ENCODE measurements at regions not wholly inside any gene's neighbourhood (a gene's known extent, or its start where the extent isn't known, plus 50 kb on each side); places are given as distances from the start of the nearest gene placed in this dataset.

- Histone ChIP-seq H3K4me3 (no peak overlapping the region), H3K4me1 (peaks cover 0 to 14% (median 5%) of the 10 kb centered on the region in 4 donors), H3K9me3 (no peaks in the 10 kb centered on the region), H3K36me3 (no peaks in the 10 kb centered on the region), H3K27ac (peak overlapping the region in 1 of 2 donors; percentile 52), H3K27me3 (no peaks in the 10 kb centered on the region)
- DNase-seq, result peak in 1 of 2 donors; percentile 65
- intact Hi-C loops (cut with DNase I; ENCODE audit: low total_unique reads), result no loop called here
- TF ChIP-seq CTCF (IDR thresholded peaks at IDR 0.05), result no peak
Measured at GRCh38 chr5:33369485-33370465, 71.0 kb upstream of the TARS1 start.

- no peak for TF ChIP-seq CTCF (IDR thresholded peaks at IDR 0.05)
- no peak overlapping the region for H3K4me3 ChIP-seq
- H3K27me3 ChIP-seq, result no peaks in the 10 kb centered on the region
- H3K36me3 ChIP-seq, result no peaks in the 10 kb centered on the region
- peak overlapping the region in 1 of 2 donors; percentile 1 for H3K27ac ChIP-seq
- intact Hi-C loops (cut with DNase I; ENCODE audit: low total_unique reads), result no loop called here
- peaks cover 0 to 14% (median 5%) of the 10 kb centered on the region in 4 donors for H3K4me1 ChIP-seq
- no peak for DNase-seq
- no peaks in the 10 kb centered on the region for H3K9me3 ChIP-seq
Measured at GRCh38 chr5:33370466-33370859, 70.3 kb upstream of the TARS1 start.

DNA sequence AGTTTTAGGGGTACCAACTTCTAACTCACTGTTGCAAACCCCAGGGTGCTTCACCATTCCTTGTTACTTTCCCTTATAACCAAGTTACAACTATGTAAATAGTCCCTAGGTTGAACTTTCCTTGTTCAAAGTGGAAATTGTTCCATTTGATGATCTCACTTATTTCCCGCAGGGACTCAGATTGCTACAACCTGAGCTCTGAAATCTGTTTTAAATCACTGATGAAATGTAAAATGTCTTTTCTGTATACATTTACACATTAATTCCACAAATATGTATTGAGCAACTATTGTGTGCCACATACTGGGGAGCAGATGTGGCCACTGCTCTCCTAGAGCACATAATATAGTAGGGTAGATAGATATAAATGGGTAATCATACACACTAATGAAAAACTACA, 69.1 kb upstream of the TARS1 start:
- no peak for DNase-seq
- H3K4me1 ChIP-seq, result peaks cover 0 to 14% (median 5%) of the 10 kb centered on the region in 4 donors
- no peaks in the 10 kb centered on the region for H3K9me3 ChIP-seq
- H3K27ac ChIP-seq, result no peak overlapping the region
- H3K27me3 ChIP-seq, result no peaks in the 10 kb centered on the region
- TF ChIP-seq CTCF (IDR thresholded peaks at IDR 0.05), result no peak
- no peaks in the 10 kb centered on the region for H3K36me3 ChIP-seq
- H3K4me3 ChIP-seq, result no peak overlapping the region
- intact Hi-C loops (cut with DNase I; ENCODE audit: low total_unique reads), result no loop called here

- no peaks in the 10 kb centered on the region for H3K27me3 ChIP-seq
- H3K36me3 ChIP-seq, result no peaks in the 10 kb centered on the region
- intact Hi-C loops (cut with DNase I; ENCODE audit: low total_unique reads), result no loop called here
- no peak for DNase-seq
- no peaks in the 10 kb centered on the region for H3K9me3 ChIP-seq
- no peak overlapping the region for H3K27ac ChIP-seq
- H3K4me1 ChIP-seq, result peaks cover 0 to 14% (median 5%) of the 10 kb centered on the region in 4 donors
- H3K4me3 ChIP-seq, result no peak overlapping the region
- TF ChIP-seq CTCF (IDR thresholded peaks at IDR 0.05), result no peak
Measured at GRCh38 chr5:33372721-33373472, 67.9 kb upstream of the TARS1 start.

GRCh38 chr5:33375900-33376299, 64.9 kb upstream of the TARS1 start:
- intact Hi-C loops (cut with DNase I; ENCODE audit: low total_unique reads), result no loop called here
- no peaks in the 10 kb centered on the region for H3K4me1 ChIP-seq
- no peak for DNase-seq
- TF ChIP-seq CTCF (IDR thresholded peaks at IDR 0.05), result no peak
- H3K27ac ChIP-seq, result no peak overlapping the region
- H3K9me3 ChIP-seq, result no peaks in the 10 kb centered on the region
- H3K36me3 ChIP-seq, result no peaks in the 10 kb centered on the region
- no peak overlapping the region for H3K4me3 ChIP-seq
- no peaks in the 10 kb centered on the region for H3K27me3 ChIP-seq
